ENCODE measurements at regions not wholly inside any gene's neighbourhood (a gene's known extent, or its start where the extent isn't known, plus 50 kb on each side); places are given as distances from the start of the nearest gene placed in this dataset.

GRCh38 chr18:22734105-22734661, 198.9 kb upstream of the RBBP8 start:
- Histone ChIP-seq H3K27me3 (no peaks in the 10 kb centered on the region), H3K27ac (no peak overlapping the region), H3K4me3 (no peak overlapping the region), H3K36me3 (no peaks in the 10 kb centered on the region), H3K4me1 (no peaks in the 10 kb centered on the region), H3K9me3 (no peaks in the 10 kb centered on the region)
- intact Hi-C loops (cut with DNase I), result no loop called here
- no peak for TF ChIP-seq POLR2A (IDR thresholded peaks at IDR 0.05)
- DNase-seq, result no peak
- 79 to 94% methylated on average over 3 of the region's 4 CpGs for WGBS, 2 donors

- 75 to 88% methylated on average over 7 of the region's 7 CpGs for WGBS, 2 donors
- TF ChIP-seq POLR2A (IDR thresholded peaks at IDR 0.05), result no peak
- no peak for TF ChIP-seq CTCF (IDR thresholded peaks at IDR 0.05)
- H3K4me3 ChIP-seq, result no peak overlapping the region
- no peak for DNase-seq
- H3K27me3 ChIP-seq, result no peaks in the 10 kb centered on the region
- H3K9me3 ChIP-seq, result no peaks in the 10 kb centered on the region
- H3K36me3 ChIP-seq, result no peaks in the 10 kb centered on the region
- no peaks in the 10 kb centered on the region for H3K4me1 ChIP-seq
- intact Hi-C loops (cut with DNase I), result no loop called here
- no peak overlapping the region for H3K27ac ChIP-seq
Observed at GRCh38 chr18:22734791-22735627, 198.1 kb upstream of the RBBP8 start.

GRCh38 chr18:22737054-22737453, 196.1 kb upstream of the RBBP8 start:
- H3K9me3 ChIP-seq, result no peaks in the 10 kb centered on the region
- no peaks in the 10 kb centered on the region for H3K4me1 ChIP-seq
- no peak for TF ChIP-seq CTCF (IDR thresholded peaks at IDR 0.05)
- no peak for TF ChIP-seq POLR2A (IDR thresholded peaks at IDR 0.05)
- no peak overlapping the region for H3K4me3 ChIP-seq
- intact Hi-C loops (cut with DNase I), result no loop called here
- H3K27ac ChIP-seq, result no peak overlapping the region
- no peaks in the 10 kb centered on the region for H3K36me3 ChIP-seq
- no peaks in the 10 kb centered on the region for H3K27me3 ChIP-seq
- WGBS, 2 donors, result 82 to 95% methylated on average over 2 of the region's 3 CpGs
- DNase-seq, result no peak

- Histone ChIP-seq H3K27ac (no peak overlapping the region), H3K36me3 (no peaks in the 10 kb centered on the region), H3K27me3 (no peaks in the 10 kb centered on the region), H3K4me3 (no peak overlapping the region), H3K9me3 (no peaks in the 10 kb centered on the region), H3K4me1 (no peaks in the 10 kb centered on the region)
- no peak for DNase-seq
- TF ChIP-seq POLR2A (IDR thresholded peaks at IDR 0.05) (no peak), CTCF (IDR thresholded peaks at IDR 0.05) (no peak)
- WGBS, 2 donors, result 68 to 89% methylated on average over 2 of the region's 2 CpGs
- intact Hi-C loops (cut with DNase I), result no loop called here
Observed at GRCh38 chr18:22739061-22739642, 194.0 kb upstream of the RBBP8 start.

GRCh38 chr18:22739789-22740188, 193.3 kb upstream of the RBBP8 start:
- no peak for DNase-seq
- Histone ChIP-seq H3K4me3 (no peak overlapping the region), H3K27me3 (no peaks in the 10 kb centered on the region), H3K4me1 (no peaks in the 10 kb centered on the region), H3K9me3 (no peaks in the 10 kb centered on the region), H3K27ac (no peak overlapping the region), H3K36me3 (no peaks in the 10 kb centered on the region)
- 70 to 79% methylated on average over 4 of the region's 4 CpGs for WGBS, 2 donors
- TF ChIP-seq CTCF (IDR thresholded peaks at IDR 0.05) (no peak), POLR2A (IDR thresholded peaks at IDR 0.05) (no peak)
- intact Hi-C loops (cut with DNase I), result no loop called here

All from esophagus squamous epithelium (tissue), 5 donors.